Neural cell (in vitro differentiated cells): ENCODE measurements at regions not wholly inside any gene's neighbourhood (a gene's known extent, or its start where the extent isn't known, plus 50 kb on each side); places are given as distances from the start of the nearest gene placed in this dataset.

ENCODE experiments used
- H2AFZ ChIP-seq: fragments of 200-600, 300-800 bp; sonication (generic), shearing (Covaris generic); 2 replicates; pipeline ENCODE4 v1.6.0; 2014; ENCODE audit warnings: low read depth, mild to moderate bottlenecking, antibody characterized with exemption, low read length, moderate library complexity
- H3F3A ChIP-seq: fragments of 200-600 bp; shearing (Covaris generic); 2 replicates; pipeline ENCODE4 v1.6.1; 2016; ENCODE audit warnings: mild to moderate bottlenecking, moderate library complexity, mixed read lengths, antibody characterized with exemption, low read length; ENCODE audit not compliant: insufficient read depth, poor library complexity, severe bottlenecking
- H3K27ac ChIP-seq: fragments of 200-600, 300-800 bp; sonication (generic), shearing (Covaris generic); 2 replicates; pipeline ENCODE4 v1.5.1; 2014; ENCODE audit warnings: mild to moderate bottlenecking, low read length, moderate library complexity
- H3K27me3 ChIP-seq: fragments of 300-800, 200-600 bp; sonication (generic), shearing (Covaris generic); 2 replicates; pipeline ENCODE4 v1.6.0; 2014; ENCODE audit warnings: mild to moderate bottlenecking, low read depth, low read length, moderate library complexity; ENCODE audit not compliant: insufficient read depth
- H3K36me3 ChIP-seq: fragments of 300-800, 200-600 bp; sonication (generic), shearing (Covaris generic); 2 replicates; pipeline ENCODE4 v1.5.1; 2014; ENCODE audit warnings: mild to moderate bottlenecking, antibody characterized with exemption, low read length, moderate library complexity; ENCODE audit not compliant: insufficient read depth
- H3K4me2 ChIP-seq: fragments of 300-800, 200-600 bp; sonication (generic), shearing (Covaris generic); 2 replicates; pipeline ENCODE4 v1.6.0; 2014; ENCODE audit warnings: mild to moderate bottlenecking, low read length
- H3K4me3 ChIP-seq: fragments of 300-800, 200-600 bp; sonication (generic), shearing (Covaris generic); 2 replicates; pipeline ENCODE4 v1.5.1; 2014; ENCODE audit warnings: mild to moderate bottlenecking, low read length, moderate library complexity
- H3K79me2 ChIP-seq: fragments of 200-600 bp; shearing (Covaris generic); replicated peaks from 2 replicates; pipeline ENCODE4 v1.6.0; 2014; ENCODE audit warnings: mild to moderate bottlenecking, low read length, moderate library complexity; ENCODE audit not compliant: insufficient read depth
- H3K9ac ChIP-seq: fragments of 300-800, 200-600 bp; sonication (generic), shearing (Covaris generic); 2 replicates; pipeline ENCODE4 v1.6.1; 2016; ENCODE audit warnings: mild to moderate bottlenecking, low read length, mixed read lengths
- H3K9me2 ChIP-seq: fragments of 200-600 bp; shearing (Covaris generic); 2 replicates; pipeline ENCODE4 v1.6.1; 2016; ENCODE audit warnings: mild to moderate bottlenecking, low read length, mixed read lengths; ENCODE audit not compliant: insufficient read depth
- H3K9me3 ChIP-seq: fragments of 200-600, 300-800 bp; sonication (generic), shearing (Covaris generic); 2 replicates; pipeline ENCODE4 v1.6.1; 2016; ENCODE audit warnings: mild to moderate bottlenecking, mixed run types, low read length, moderate library complexity, mixed read lengths
- H4K20me1 ChIP-seq: fragments of 200-600 bp; shearing (Covaris generic); 2 replicates; pipeline ENCODE4 v1.6.1; 2016; ENCODE audit warnings: mild to moderate bottlenecking, mixed run types; ENCODE audit not compliant: insufficient read depth
- EP300 ChIP-seq: fragments of 450-650 bp; conservative IDR thresholded peaks from 2 replicates; pipeline ENCODE4 v1.6.1; 2014; ENCODE audit warnings: antibody characterized with exemption, mild to moderate bottlenecking, moderate library complexity; ENCODE audit not compliant: poor library complexity, severe bottlenecking
- EZH2 ChIP-seq: fragments of 200-600, 300-800 bp; shearing (Covaris generic), sonication (generic); IDR thresholded peaks from 2 replicates; pipeline ENCODE4 v1.6.1; 2014; ENCODE audit warnings: antibody characterized with exemption, low read length, borderline replicate concordance, mild to moderate bottlenecking; ENCODE audit not compliant: insufficient read depth, poor library complexity, severe bottlenecking
- MXI1 ChIP-seq: fragments of 450-650 bp; conservative IDR thresholded peaks from 2 replicates; pipeline ENCODE4 v1.6.1; 2014; ENCODE audit warnings: antibody characterized with exemption, mild to moderate bottlenecking; ENCODE audit not compliant: poor library complexity, severe bottlenecking
- POLR2AphosphoS5 ChIP-seq: IDR thresholded peaks from 2 replicates; pipeline ENCODE4 v1.6.1; 2012
- RAD21 ChIP-seq: fragments of 450-650 bp; conservative IDR thresholded peaks from 2 replicates; pipeline ENCODE4 v1.6.1; 2014; ENCODE audit warnings: antibody characterized with exemption, mild to moderate bottlenecking, moderate library complexity
- SMC3 ChIP-seq: fragments of 450-650 bp; conservative IDR thresholded peaks from 2 replicates; pipeline ENCODE4 v1.6.1; 2014; ENCODE audit warnings: antibody characterized with exemption, mild to moderate bottlenecking, moderate library complexity; ENCODE audit not compliant: poor library complexity
- TAF1 ChIP-seq: IDR thresholded peaks from 2 replicates; pipeline ENCODE4 v1.6.1; 2012; ENCODE audit warnings: low read depth
- TF ChIP-seq, protein P1 (sequence below): fragments of 450-650 bp; IDR thresholded peaks from 2 replicates; pipeline ENCODE4 v1.5.1; 2014; ENCODE audit warnings: antibody characterized with exemption, mild to moderate bottlenecking, moderate library complexity; ENCODE audit not compliant: poor library complexity, severe bottlenecking
- TF ChIP-seq, protein P2 (sequence below): IDR thresholded peaks from 2 replicates; pipeline ENCODE4 v1.6.1; 2012; ENCODE audit warnings: borderline replicate concordance

DNA sequence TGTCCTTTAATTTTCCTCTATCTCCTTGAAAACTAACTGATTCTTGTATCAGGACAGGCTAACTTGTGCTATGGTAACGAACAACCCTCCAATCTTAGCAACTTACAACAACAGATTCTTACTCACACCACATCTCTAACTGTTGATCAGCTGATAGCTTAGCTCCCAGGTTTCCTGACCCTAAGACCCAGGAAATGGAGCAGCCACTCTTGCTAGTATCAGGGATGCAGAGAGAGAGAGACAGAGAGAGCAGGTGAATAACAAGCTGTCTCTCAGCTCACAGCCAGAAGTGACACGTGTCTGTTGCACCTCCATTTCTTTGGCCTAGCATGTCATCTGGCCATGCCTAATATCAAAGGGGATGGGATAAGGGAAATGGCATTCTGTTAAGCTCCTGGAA lies 1289.0 kb upstream of the AUTS2 start:
- Histone ChIP-seq H3K4me2 (no peak overlapping the region), H3K9me3 (no peaks in the 10 kb centered on the region), H3K79me2 (no peaks in the 10 kb centered on the region), H3K27ac (no peak overlapping the region), H3K9me2 (no peaks in the 10 kb centered on the region), H3K27me3 (no peaks in the 10 kb centered on the region), H4K20me1 (no peaks in the 10 kb centered on the region), H3K36me3 (no peaks in the 10 kb centered on the region), H2AFZ (no peak overlapping the region), H3K4me3 (no peak overlapping the region), H3K9ac (no peak overlapping the region), H3F3A (peaks cover 3% of the 10 kb centered on the region)
- TF ChIP-seq, protein P1, sequence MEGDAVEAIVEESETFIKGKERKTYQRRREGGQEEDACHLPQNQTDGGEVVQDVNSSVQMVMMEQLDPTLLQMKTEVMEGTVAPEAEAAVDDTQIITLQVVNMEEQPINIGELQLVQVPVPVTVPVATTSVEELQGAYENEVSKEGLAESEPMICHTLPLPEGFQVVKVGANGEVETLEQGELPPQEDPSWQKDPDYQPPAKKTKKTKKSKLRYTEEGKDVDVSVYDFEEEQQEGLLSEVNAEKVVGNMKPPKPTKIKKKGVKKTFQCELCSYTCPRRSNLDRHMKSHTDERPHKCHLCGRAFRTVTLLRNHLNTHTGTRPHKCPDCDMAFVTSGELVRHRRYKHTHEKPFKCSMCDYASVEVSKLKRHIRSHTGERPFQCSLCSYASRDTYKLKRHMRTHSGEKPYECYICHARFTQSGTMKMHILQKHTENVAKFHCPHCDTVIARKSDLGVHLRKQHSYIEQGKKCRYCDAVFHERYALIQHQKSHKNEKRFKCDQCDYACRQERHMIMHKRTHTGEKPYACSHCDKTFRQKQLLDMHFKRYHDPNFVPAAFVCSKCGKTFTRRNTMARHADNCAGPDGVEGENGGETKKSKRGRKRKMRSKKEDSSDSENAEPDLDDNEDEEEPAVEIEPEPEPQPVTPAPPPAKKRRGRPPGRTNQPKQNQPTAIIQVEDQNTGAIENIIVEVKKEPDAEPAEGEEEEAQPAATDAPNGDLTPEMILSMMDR: no peak
- no peak for TF ChIP-seq POLR2AphosphoS5
- TF ChIP-seq EZH2: no peak
- no peak for TF ChIP-seq TAF1
- no peak for TF ChIP-seq RAD21
- no peak for TF ChIP-seq MXI1
- TF ChIP-seq, protein P2, sequence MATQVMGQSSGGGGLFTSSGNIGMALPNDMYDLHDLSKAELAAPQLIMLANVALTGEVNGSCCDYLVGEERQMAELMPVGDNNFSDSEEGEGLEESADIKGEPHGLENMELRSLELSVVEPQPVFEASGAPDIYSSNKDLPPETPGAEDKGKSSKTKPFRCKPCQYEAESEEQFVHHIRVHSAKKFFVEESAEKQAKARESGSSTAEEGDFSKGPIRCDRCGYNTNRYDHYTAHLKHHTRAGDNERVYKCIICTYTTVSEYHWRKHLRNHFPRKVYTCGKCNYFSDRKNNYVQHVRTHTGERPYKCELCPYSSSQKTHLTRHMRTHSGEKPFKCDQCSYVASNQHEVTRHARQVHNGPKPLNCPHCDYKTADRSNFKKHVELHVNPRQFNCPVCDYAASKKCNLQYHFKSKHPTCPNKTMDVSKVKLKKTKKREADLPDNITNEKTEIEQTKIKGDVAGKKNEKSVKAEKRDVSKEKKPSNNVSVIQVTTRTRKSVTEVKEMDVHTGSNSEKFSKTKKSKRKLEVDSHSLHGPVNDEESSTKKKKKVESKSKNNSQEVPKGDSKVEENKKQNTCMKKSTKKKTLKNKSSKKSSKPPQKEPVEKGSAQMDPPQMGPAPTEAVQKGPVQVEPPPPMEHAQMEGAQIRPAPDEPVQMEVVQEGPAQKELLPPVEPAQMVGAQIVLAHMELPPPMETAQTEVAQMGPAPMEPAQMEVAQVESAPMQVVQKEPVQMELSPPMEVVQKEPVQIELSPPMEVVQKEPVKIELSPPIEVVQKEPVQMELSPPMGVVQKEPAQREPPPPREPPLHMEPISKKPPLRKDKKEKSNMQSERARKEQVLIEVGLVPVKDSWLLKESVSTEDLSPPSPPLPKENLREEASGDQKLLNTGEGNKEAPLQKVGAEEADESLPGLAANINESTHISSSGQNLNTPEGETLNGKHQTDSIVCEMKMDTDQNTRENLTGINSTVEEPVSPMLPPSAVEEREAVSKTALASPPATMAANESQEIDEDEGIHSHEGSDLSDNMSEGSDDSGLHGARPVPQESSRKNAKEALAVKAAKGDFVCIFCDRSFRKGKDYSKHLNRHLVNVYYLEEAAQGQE: no peak
- TF ChIP-seq SMC3: no peak
- TF ChIP-seq EP300: no peak

DNA sequence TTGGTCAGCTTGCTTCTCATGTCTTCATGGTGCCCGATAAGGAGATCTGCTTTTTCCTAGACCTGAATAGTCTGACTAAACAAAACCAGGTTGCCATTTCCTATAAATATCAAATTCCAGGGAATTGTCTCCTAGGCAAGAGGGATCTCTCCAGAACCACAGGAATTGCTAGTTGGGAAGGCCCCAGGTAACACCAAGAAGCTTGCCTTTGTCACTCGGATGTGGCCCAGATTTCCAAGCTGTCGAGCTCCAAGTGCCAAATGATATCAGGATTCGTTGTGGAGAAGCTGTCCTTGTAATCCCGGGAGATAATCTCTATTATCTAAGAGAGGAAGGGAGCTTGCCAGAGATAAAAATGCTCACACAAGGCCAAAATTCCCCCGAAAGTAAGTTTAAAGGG lies 1288.5 kb upstream of the AUTS2 start:
- TF ChIP-seq, protein P2: no peak
- TF ChIP-seq, protein P1: no peak
- TF ChIP-seq TAF1: no peak
- no peak for TF ChIP-seq SMC3
- TF ChIP-seq EZH2: no peak
- TF ChIP-seq MXI1: no peak
- TF ChIP-seq RAD21: no peak
- TF ChIP-seq EP300: no peak
- no peak for TF ChIP-seq POLR2AphosphoS5
- Histone ChIP-seq H3K9me2 (no peaks in the 10 kb centered on the region), H3K4me2 (no peak overlapping the region), H3K27ac (no peak overlapping the region), H3K27me3 (no peaks in the 10 kb centered on the region), H3K79me2 (no peaks in the 10 kb centered on the region), H3K9ac (no peak overlapping the region), H3K9me3 (no peaks in the 10 kb centered on the region), H3F3A (peaks cover 3% of the 10 kb centered on the region), H3K4me3 (no peak overlapping the region), H4K20me1 (no peaks in the 10 kb centered on the region), H2AFZ (no peak overlapping the region), H3K36me3 (no peaks in the 10 kb centered on the region)
